Muscle of leg (tissue), 3 donors: ENCODE measurements at regions not wholly inside any gene's neighbourhood (a gene's known extent, or its start where the extent isn't known, plus 50 kb on each side); places are given as distances from the start of the nearest gene placed in this dataset.
"Not testable (repeated sequence)": the region's sequence is repeated elsewhere in the genome, so short reads cannot be mapped to it uniquely, and the experiment has no call there.

Experiments
- DNase-seq: peaks from one replicate; pipeline ENCODE4 v3.0.0; 2013
- H3K27ac ChIP-seq: one replicate; pipeline ENCODE4 v1.5.1; 2013; ENCODE audit warnings: mild to moderate bottlenecking, low read length, control low read depth
- H3K27me3 ChIP-seq: one replicate; pipeline ENCODE4 v1.6.1; 2013; ENCODE audit warnings: low read length; ENCODE audit not compliant: control insufficient read depth, insufficient read depth
- H3K36me3 ChIP-seq: one replicate; pipeline ENCODE4 v1.6.1; 2013; ENCODE audit warnings: low read length; ENCODE audit not compliant: control insufficient read depth, insufficient read depth
- H3K4me1 ChIP-seq: one replicate; pipeline ENCODE4 v1.6.1; 2013; ENCODE audit warnings: low read length; ENCODE audit not compliant: control insufficient read depth, insufficient read depth
- H3K4me3 ChIP-seq: one replicate; pipeline ENCODE4 v1.5.1; 2013; ENCODE audit warnings: low read length, control low read depth
- H3K9me3 ChIP-seq: replicated peaks from 2 replicates; pipeline ENCODE4 v1.6.1; 2013; ENCODE audit warnings: low read depth, low read length; ENCODE audit not compliant: control insufficient read depth
- WGBS: methylation state at CpG from one replicate; pipeline ENCODE4 v1.1.5; 2013; ENCODE audit warnings: missing lambda C conversion rate; ENCODE audit not compliant: insufficient coverage; 5-methylcytosine and 5-hydroxymethylcytosine counted together

- no peaks in the 10 kb centered on the region for H3K36me3 ChIP-seq
- no peaks in the 10 kb centered on the region for H3K27me3 ChIP-seq
- peak; percentile 21 for DNase-seq
- no peak overlapping the region for H3K27ac ChIP-seq
- H3K4me3 ChIP-seq: no peak overlapping the region
- no peaks in the 10 kb centered on the region for H3K9me3 ChIP-seq
- H3K4me1 ChIP-seq: no peaks in the 10 kb centered on the region
Observed at GRCh38 chr13:76293751-76294150, 592.5 kb downstream of the KCTD12 start.

DNA sequence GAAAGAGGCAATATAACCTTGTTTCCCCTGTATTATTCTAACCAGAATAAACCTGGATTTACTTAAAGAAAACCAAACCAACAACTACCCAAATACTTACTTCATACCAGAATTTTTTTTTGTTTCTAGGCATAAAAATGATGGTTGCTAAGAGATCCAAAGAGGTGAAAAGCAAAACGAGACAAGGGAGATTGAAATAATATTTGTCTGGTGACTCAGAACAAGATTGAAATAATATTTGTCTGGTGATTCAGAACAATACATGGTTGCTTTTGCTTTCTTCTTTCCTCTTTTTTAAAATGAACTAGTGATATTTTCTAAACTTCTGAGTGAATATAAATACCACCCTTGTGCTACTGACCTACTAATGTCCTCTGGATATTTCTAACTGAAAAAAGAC, 592.9 kb downstream of the KCTD12 start:
- peak; percentile 49 for DNase-seq
- H3K27ac ChIP-seq: no peak overlapping the region
- H3K4me3 ChIP-seq: no peak overlapping the region
- no peaks in the 10 kb centered on the region for H3K27me3 ChIP-seq
- H3K9me3 ChIP-seq: no peaks in the 10 kb centered on the region
- no peaks in the 10 kb centered on the region for H3K4me1 ChIP-seq
- H3K36me3 ChIP-seq: no peaks in the 10 kb centered on the region
- whole genome bisulfite sequencing: no CpG with 5 or more reads among the region's 1 CpG

GRCh38 chr13:76292726-76293125, 593.5 kb downstream of the KCTD12 start:
- no peaks in the 10 kb centered on the region for H3K27me3 ChIP-seq
- H3K27ac ChIP-seq: peak overlapping the region; percentile 47
- no peaks in the 10 kb centered on the region for H3K36me3 ChIP-seq
- H3K4me3 ChIP-seq: no peak overlapping the region
- no peaks in the 10 kb centered on the region for H3K4me1 ChIP-seq
- no CpG with 5 or more reads among the region's 3 CpGs for WGBS
- DNase-seq: peak; percentile 74
- no peaks in the 10 kb centered on the region for H3K9me3 ChIP-seq

DNA sequence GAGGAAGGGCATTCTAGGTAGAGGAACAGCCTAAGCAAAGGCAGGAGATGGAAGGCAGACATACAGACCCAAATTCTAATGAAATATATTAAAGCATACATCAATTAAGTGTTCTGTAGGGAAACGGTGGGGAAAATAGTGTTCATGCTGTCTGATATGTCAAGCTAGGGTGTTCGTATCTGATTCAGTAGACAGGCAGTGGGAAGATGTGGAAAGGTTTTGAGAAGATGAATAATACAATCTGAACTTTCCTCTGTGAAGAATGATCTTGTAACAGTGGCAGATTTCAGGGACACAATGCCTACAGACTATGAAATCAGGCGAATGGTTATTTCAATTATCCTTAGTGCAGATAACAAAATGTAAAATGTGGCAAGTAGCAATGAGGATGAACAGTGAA, 594.2 kb downstream of the KCTD12 start:
- Histone ChIP-seq H3K4me1 (no peaks in the 10 kb centered on the region), H3K36me3 (no peaks in the 10 kb centered on the region)
- WGBS: no CpG with 5 or more reads among the region's 3 CpGs

GRCh38 chr13:76289558-76289957, 596.6 kb downstream of the KCTD12 start:
- peak; percentile 52 for DNase-seq
- Histone ChIP-seq H3K4me1 (no peaks in the 10 kb centered on the region), H3K4me3 (no peak overlapping the region), H3K27ac (no peak overlapping the region), H3K9me3 (peaks cover 4% of the 10 kb centered on the region), H3K27me3 (no peaks in the 10 kb centered on the region), H3K36me3 (no peaks in the 10 kb centered on the region)

More for the DNA sequence above, 594.2 kb downstream of the KCTD12 start:
- Histone ChIP-seq H3K9me3 (no peaks in the 10 kb centered on the region), H3K27ac (peak overlapping the region; percentile 47), H3K27me3 (no peaks in the 10 kb centered on the region), H3K4me3 (no peak overlapping the region)
- no peak for DNase-seq

DNA sequence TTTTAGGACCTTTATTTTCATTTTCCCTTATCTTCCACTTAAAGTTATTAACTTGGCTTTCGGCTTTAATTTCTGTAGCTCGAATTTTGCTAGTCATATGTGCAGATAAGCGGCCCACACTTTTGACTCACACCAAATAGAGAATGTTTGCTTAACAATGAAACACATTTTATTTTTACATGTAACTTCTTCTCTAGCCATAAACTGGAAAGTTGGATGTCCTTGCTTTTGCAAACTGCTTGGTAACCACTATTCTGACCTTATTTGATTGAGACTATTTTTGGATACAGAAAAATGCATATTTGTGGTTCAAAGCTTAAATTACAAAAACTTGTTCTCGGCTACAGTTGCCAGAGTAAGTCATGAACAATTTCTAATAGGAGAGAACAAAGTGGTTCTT, 600.0 kb downstream of the KCTD12 start:
- Histone ChIP-seq H3K27ac (no peak overlapping the region), H3K36me3 (no peaks in the 10 kb centered on the region)
- WGBS: no CpG with 5 or more reads among the region's 4 CpGs

DNA sequence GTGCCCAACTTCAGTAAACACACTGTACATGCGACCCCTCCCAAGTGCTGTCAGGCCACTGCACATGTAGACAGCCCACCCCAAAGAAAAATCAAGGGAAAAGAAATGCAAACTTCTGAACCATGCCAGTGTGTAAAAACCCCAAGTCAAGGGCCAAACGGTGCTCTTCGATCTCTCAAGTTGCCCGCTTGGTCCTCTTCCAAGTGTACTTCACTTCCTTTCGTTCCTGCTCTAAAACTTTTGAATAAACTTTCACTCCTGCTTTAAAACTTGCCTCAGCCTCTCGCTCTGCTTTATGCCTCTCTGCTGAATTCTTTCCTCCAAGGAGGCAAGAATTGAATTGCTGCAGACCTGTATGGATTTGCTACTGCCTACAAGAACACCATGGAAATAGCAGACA, 600.7 kb downstream of the KCTD12 start:
- H3K9me3 ChIP-seq: peaks cover 4% of the 10 kb centered on the region
- no peaks in the 10 kb centered on the region for H3K4me1 ChIP-seq
- DNase-seq: no peak
- 73% methylated on average over 4 of the region's 6 CpGs for WGBS
- no peak overlapping the region for H3K4me3 ChIP-seq
- no peak overlapping the region for H3K27ac ChIP-seq
- H3K36me3 ChIP-seq: no peaks in the 10 kb centered on the region
- no peaks in the 10 kb centered on the region for H3K27me3 ChIP-seq

More for the DNA sequence above, 600.0 kb downstream of the KCTD12 start:
- Histone ChIP-seq H3K4me3 (no peak overlapping the region), H3K9me3 (peaks cover 4% of the 10 kb centered on the region), H3K4me1 (no peaks in the 10 kb centered on the region), H3K27me3 (no peaks in the 10 kb centered on the region)
- peak; percentile 41 for DNase-seq

GRCh38 chr13:76279766-76280165, 606.4 kb downstream of the KCTD12 start:
- H3K27ac ChIP-seq, H3K9me3 ChIP-seq, H3K27me3 ChIP-seq, H3K4me1 ChIP-seq, H3K36me3 ChIP-seq, DNase-seq, H3K4me3 ChIP-seq: not testable (repeated sequence)
- no CpG with 5 or more reads among the region's 1 CpG for WGBS

- H3K27ac ChIP-seq: no peak overlapping the region
- no peak for DNase-seq
- H3K4me1 ChIP-seq: no peaks in the 10 kb centered on the region
- no peaks in the 10 kb centered on the region for H3K36me3 ChIP-seq
- WGBS: 92% methylated on average over 2 of the region's 2 CpGs
- H3K9me3 ChIP-seq: peaks cover 9% of the 10 kb centered on the region
- no peaks in the 10 kb centered on the region for H3K27me3 ChIP-seq
- H3K4me3 ChIP-seq: no peak overlapping the region
Observed at GRCh38 chr13:76271728-76272232, 614.4 kb downstream of the KCTD12 start.

GRCh38 chr13:76268307-76268706, 617.9 kb downstream of the KCTD12 start:
- H3K4me1 ChIP-seq, H3K36me3 ChIP-seq, H3K4me3 ChIP-seq, H3K9me3 ChIP-seq, H3K27ac ChIP-seq, DNase-seq, H3K27me3 ChIP-seq: not testable (repeated sequence)
- WGBS: no CpG with 5 or more reads among the region's 4 CpGs

DNA sequence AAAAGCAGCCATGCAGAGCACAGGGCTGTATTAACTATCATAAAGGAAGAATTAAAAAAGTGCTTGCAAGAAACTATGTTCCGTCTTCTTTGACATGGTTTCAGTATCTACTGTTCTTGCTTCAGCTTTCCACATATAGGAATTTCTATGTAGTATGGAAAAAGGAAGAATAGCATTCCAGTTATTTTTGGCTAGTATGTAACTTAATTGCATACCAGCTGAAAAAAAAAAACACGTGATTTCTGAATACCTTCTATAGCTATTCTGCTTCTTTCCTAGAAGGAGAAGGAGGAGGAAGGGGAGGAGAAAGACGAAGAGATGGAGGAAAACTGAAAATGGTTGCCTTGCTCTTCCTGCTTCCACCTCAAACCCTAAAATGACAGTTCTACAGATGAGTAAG, 619.0 kb downstream of the KCTD12 start:
- peak; percentile 63 for DNase-seq
- Histone ChIP-seq H3K27me3 (no peaks in the 10 kb centered on the region), H3K9me3 (peaks cover 4% of the 10 kb centered on the region), H3K4me3 (no peak overlapping the region), H3K27ac (peak overlapping the region; percentile 23), H3K4me1 (no peaks in the 10 kb centered on the region), H3K36me3 (no peaks in the 10 kb centered on the region)
- WGBS: no CpG with 5 or more reads among the region's 3 CpGs
